ENCODE measurements at regions not wholly inside any gene's neighbourhood (a gene's known extent, or its start where the extent isn't known, plus 50 kb on each side); places are given as distances from the start of the nearest gene placed in this dataset.

DNA sequence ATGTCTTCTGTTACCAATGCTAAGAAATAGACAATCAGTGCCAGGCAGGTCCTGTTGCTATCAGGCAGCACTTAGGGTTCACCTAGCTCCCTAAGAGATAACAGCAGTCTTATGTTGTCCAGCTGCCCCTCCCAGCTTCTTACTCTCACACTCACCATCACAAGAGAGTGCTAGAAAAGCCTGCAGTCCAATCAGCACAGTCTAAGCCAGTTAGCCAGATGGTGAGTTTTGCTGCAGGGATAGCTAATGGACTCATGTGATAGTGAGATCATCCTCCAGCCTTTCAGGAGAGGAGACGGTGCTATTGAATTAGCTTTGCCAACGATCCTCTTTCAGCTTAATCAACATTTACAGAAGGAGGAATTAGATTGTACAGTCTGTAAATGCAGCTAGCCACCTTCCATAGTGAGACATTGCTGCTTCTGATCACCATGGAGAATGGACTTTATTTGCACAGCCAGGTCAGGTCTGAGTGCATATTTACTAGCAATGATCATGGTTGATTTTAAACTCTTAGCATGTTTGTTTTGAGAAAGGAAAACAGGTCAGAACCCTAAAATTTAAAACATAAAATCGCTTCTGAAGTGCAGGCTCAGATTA, 438.3 kb downstream of the CENPC start:
- no peak for DNase-seq

DNA sequence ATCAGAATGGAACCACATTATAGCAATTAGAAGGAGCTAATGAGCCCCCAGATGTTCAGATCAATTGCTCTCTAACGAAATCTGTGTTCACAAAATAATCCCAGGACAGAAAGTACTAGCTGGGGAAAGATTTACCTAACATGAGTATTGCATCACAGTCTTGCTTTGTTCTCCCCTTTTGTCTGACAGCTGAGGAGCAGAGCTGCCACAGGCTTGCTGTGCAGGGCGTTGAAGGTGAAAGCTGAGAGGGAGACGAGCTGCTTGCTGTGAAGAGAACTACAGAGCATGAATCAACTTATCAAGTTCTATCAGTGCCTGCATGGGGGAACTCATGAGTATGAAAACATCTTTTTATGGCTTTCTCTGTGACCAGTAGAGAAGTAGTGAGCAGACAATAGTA, 441.2 kb downstream of the CENPC start:
- no peak for DNase-seq

DNA sequence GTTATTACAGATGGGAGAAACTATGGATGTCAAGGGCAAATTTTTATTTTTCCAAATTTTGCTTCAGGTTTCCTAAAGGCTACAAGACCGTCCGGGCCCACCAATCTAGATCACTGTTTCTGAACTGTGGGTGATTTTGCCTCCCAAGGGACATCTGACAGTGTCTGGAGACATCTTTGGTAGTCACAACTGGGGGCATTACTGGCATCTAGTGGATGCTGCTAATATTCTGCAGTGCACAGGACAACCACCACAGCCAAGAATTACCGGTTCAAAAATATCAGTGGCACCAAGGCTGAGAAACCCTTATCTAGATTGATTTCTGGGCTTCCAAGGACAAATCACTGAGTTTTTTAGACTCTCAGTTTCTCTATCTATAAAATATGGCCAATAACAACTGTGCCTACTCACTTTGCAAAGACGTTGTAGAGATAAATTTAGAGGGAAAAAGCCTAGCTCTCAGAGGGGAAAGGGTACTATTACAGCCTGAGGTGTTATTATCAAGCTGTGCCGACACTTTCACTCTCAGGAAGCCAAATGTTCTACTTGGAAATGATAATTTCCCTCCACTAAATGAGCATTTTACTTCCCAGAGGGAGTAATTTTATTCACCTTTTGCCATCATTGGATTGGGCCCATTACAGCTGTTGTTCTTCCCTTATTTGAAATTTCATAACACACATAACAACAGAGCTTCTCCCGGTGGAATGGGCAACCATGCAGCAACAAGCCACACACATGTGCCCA, 442.1 kb downstream of the CENPC start:
- DNase-seq: no peak

DNA sequence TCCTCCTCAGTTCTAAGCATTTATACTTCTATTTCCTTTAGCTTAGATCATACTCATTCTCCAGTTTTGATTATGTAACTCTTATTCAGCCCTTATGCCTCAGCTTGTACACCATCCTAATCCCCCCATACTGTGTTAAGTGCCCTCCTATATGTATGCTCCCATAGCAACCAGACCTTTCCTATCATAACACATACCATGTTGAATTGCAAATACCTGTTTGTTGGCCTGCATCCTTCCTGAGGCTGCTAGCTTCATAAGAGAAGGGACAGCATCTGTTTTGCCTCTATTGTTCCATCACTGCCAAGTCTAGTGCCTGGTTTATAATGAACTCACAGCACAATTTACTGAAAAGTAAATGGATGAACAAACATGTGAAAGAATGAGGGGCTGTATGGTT, 443.7 kb downstream of the CENPC start:
- DNase-seq: no peak

DNA sequence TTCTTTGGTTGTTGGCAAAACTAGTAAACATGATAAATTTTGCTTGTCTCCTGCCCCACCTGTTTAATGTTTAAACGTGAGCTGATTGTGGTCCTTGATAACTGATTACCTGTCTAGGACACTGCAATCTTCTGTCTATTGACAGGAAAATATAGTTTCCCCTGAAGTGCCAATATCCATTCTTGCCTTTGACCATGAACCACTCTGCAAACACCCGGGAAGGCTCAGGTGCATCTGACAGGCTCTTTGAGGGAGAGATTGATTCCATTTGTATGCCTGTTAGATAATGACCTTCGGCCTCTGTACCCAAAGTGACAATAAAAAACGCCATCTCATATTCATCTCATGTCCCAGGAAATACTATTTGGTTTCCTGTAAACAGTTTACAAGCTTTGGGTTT, 453.0 kb downstream of the CENPC start:
- DNase-seq: no peak

DNA sequence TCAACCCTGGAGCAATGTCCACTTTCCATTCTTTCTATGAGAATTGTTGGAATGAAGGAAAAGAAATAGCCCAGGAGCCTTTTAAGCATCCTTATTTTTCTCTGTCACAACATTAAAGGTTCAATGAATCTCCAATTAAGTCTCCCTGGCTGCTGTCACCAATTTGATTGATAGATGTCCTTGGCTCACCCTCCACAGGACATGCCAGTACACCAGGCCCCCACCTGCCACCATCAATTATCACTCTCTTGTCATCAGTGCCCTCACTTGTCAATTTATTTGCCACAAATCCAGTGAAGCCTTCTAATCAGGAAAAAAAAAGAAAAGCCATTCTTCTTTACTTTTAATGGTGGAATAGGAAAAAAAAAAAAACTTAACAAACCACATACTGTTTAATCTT, 453.6 kb downstream of the CENPC start:
- no peak for DNase-seq

DNA sequence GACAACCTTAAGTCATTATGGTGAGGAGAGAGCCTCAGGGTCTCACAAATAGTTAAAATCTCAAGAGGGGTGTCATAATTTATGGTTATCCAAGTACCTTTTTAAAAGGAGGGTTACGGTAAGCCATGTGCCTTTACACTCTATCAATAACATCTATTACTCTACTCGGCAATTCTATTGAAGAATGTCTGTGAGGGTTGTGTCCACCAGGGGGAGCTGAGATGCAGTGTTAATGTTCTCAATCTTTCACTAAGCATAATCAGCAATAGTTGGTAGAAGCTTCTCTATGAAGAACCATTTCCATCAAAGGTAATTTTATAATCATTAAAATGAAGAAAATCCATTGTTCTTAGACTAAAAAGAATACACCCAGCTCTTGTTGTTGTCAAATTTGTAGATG, 457.4 kb downstream of the CENPC start:
- peak; percentile 1 to 17 for DNase-seq

DNA sequence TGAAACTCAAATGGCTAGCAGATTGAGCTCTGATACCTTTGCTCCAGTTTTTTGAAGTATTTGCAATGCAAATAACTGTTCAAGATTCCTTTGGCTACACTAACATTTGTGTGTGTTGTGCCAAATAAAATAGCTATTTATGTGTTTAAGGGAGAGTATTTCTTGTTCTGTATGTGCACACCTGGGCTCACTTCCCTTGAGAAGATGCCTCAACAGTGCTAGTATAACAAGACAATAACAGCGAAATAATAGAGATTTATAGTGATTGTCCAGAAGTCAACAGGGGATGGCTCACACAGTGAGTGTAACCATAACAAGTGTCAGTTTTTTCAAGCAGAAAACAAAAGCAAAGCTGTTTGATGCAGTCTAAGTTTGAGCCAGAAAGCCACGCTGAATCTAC, 460.5 kb downstream of the CENPC start:
- DNase-seq: no peak

DNA sequence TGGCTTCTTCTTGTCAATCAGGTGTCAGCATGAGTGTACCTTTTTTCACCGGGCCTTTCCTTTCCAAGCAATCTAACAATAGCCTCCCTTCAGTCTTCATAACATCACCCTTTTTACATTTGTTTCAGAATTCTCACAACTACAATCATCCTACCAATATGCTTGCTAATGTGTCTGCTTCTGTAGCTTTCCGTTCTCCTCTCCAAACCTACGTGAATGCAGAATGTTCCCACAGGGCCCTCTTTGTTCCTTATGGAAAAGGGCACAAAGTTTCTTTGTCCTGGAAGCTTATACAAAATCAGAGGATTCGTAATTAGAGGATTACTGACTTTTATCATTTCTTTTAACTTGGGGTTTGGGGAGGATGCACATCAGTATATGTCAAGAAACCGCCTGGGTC, 461.8 kb downstream of the CENPC start:
- DNase-seq: no peak

DNA sequence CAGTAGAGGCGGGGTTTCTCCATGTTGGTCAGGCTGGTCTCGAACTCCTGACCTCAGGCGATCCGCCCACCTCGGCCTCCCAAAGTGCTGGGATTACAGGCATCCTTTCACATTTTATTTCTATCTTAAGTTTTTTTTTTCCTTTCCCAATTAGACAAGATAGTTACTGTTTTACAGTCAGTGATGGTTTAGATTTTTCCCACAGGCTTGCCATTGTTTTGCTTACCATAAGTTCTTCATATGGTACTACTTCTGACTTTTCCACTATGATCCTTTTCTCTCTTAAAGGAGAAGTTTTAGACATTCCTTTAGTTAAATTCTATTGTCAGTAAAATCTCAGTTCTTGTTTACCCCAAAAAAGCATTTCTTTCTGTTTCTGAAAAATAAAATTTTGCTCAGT, 462.6 kb downstream of the CENPC start:
- DNase-seq: no peak

DNA sequence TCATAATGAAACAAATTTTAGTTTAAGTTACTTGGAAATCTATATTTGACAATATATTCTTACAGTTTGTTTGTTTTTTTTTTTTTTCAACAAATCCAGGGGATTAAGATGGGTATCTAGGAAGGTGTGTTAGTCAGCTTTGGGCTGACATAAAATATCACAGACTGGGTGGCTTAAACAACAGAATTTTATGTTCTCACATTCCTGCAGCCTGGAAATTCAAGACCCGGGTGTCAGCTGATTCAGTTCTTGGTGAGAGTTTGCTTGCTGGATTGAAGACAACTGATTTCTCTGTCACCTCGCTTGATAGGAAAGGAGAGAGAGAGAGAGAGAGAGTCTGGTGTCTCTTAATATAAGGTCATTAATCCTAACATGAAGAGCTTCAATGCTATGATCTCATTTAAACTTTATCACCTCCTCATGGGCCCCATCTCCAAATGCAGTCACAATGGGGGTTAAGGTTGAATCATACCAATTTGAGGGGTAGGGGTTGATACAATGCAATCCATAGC, 465.2 kb downstream of the CENPC start:
- DNase-seq: no peak

DNA sequence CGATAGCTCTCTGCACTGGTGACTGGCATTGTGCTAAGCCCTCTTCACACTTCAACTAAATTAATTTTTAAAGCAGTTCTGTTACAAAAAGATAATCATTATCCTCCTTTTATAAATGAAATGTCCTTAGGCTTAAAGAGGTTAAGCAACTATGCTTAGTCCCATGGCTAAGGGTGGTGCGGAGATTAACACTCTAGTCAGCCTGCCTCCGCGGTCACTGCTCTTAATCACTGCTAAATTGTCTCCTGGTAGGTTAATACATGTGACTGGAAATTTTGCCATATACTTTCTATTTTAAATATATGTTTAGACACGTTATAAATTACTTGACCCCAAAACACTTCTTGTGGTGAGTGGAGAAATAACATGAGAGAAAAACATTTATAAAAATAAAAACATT, 473.7 kb downstream of the CENPC start:
- DNase-seq: no peak

DNA sequence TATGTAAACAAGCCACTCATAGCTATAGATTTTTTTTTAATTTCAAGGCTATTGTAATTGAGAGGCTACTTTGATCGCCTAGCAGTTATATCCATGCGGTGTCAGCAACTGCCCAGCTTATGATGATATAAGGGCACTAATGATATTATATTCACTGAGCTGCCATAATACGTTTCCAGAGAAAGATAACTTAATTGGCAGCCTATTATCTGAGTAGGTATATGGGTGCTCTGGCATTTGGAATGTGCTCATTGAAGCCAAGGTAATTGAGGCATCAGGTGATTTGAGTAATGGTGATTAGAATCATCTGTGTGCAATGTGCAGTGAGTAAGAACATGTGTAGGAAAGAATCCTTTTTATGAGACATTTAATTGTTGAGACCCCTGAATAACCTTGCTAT, 490.0 kb downstream of the CENPC start:
- DNase-seq: no peak

DNA sequence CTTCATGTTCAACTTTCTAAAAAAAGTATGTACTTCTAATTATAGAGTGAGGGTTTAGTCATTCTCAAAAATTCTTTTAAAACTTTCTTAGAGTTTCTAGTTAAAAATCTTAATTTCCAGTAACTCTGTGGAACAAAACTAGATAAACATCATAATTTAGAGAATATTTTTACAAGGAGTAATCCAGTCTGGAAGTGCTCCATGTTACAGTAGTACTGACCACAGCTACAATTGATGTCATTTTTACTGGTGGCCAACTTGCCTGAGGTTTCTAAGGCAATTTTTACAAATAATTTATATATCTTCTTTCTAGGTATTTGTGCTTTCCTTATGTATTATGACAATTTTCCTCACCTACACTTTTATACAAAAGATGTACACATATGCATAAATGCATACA, 490.4 kb downstream of the CENPC start:
- DNase-seq: no peak

DNA sequence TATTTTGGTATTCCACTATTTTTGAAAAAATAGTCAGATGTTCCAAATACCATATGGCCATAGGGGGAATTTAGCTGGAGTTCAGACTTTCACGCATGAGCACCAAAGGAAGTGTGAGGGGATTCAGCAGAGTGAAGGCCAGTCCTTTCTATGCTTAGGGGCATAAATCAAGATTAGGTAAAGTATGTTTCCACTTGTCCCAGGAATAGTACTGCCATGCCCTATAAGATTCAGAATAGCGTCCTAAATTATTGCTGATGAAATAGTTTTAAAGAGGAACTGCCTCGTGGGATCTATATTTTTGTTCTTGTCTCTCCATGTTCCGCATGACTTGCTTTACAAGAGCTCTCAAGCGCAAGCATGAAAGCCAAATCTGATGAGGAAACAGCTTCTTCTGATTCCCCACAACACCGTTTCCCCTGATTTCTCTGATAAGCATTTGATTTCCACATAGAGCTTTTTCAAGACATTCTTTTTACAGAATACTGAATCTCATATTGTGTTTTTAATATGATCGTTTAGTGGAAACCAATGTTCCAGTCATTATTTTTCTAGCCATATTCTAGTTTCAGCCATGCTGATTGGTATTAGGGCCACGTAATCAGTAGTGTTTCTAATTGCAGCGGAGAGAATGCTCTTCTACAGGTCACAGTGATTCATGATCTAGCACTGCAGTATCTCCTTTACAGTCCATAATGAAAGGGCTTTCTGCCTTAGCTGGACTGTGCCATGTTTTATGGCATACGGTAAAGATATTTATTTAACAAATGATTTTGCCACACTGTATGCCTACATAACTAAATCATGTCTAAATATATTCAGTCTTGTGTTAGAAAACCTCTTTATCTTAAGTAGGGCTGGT, 492.3 kb downstream of the CENPC start:
- no peak for DNase-seq

DNA sequence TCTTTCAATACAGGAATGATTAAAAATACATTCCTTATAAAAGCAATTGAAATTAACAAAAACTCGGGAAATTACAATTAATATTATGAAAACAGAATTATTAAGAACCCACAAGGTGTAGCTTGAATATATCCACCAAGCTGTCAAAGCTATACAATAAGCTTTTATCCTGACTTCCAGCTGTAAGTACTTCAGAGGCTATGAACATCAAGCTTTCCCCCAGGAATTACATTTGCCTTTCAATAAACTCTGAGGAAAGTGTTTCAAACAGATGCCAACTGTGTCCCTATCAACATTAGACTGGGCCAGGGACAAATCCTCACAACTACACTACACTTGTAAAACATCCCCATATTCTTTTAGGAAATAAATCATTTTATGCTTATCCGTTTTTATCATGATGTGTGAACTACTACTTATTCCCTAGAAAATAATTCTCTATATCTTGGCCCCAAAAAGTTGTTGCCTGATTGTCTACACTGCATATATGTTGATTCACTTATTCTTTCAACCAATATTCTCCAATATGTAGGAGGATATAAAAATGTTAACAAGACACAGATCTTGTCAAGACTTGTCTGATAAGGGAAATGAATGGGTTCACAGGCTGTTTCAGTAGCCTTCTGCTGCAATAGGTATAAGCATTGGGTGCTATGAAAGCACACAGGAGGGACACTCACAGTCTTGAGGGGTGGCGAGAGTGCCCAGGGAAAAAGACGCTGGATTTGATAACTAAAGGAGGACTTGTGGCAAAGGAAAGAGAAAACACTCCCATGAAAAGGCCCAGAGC, 494.1 kb downstream of the CENPC start:
- DNase-seq: no peak

DNA sequence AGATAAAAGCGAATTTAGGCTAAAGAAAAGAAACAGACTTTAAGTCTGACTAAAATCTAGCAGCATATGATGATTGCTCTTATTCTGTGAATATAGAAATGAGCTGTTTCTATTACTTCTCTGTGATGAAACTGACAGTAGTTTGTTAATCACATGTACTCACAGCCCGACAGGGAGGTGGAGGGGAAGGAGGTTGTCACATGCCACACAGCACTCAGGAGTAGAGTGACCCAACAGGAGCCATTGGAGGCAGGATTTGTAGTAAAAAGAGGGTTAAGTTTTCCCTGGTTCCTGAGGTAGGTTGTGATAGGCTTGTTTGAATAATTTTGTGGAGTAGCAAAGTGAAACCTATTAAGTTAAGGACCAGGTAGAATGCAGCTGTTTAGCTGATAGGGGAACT, 495.9 kb downstream of the CENPC start:
- no peak for DNase-seq

DNA sequence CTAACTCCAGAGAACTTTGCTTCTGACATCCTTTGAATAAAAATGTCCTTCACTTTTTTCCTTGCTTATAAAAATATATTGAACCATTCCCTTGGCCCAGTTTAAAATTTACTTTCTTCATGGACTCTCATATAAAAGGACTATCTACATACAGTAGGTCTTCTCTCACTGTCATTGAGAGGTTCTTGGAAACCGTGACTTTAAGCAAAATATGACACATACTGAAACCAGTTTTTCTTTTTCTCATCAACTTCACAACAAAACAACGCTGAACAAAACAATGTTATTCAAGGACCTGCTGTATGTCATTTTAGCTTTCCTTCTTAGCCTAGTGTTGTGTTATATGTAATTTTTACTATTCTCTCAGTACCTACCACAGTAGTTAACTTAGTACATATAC, 496.8 kb downstream of the CENPC start:
- no peak for DNase-seq

DNA sequence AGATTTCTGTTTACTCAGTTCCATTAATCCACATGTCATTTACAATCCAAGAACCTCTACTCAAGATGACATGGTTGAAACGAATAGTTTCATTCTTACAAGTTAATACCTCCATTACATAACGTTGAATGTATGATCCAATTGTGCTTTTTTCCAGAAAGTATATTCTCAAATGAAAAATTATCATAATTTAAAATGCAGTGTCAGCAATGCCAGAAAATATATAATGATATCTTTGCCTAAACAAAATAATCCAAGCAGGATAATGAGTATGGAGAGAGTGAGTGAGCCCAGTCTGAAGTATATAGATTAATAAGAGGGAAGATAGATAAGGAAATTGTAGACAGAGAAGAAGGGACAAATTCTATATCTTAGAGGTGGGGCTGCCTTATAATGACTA, 505.0 kb downstream of the CENPC start:
- DNase-seq: no peak

DNA sequence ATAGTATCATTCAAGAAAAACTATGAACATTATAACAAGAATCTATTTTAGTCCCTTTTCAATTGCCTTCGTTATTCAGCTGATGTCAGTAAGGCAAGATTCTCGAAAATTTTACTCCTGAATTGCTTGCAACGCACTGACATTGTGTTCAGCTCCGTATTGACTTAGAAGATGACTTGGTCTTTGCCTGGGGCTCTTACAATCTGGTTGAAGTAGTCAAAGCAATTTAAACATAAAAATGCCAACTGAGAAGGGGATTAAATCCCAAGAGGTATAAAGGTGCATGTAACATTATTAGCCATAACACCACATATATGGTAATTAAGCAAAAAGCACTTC, 507.1 kb downstream of the CENPC start:
- DNase-seq: no peak

DNA sequence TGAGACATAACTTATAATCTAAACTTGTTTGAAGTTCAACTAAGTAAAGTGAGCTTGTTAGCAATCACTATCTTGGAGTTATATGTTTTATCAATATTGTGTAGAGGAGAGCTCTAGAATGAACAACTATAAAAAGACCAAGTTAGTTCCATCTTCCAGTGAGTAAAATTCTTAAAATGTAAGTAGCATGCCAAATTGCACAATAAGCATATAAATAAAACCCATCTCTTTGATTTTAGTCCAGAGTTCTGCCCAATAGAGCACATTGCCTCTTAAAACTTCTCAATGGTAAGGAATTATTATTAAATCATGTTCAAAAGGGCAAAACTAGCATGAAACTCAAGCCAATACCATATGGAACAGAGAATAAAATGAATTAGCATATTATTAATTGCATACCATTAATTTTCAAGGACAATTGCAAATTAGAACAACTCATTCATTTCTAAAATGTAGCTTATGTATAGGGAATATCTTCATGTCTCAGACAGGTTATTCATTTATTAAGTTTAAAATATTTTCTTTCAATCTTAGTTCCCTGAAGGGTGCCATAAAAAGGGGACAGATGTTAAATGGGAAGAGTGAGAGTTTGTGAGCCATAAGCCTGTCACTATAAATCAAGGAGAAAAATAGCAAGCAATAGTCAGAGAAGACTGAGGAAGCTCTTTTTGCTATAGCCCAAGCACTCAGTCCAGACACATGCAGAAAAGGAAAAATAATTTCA, 507.6 kb downstream of the CENPC start:
- DNase-seq: no peak

DNA sequence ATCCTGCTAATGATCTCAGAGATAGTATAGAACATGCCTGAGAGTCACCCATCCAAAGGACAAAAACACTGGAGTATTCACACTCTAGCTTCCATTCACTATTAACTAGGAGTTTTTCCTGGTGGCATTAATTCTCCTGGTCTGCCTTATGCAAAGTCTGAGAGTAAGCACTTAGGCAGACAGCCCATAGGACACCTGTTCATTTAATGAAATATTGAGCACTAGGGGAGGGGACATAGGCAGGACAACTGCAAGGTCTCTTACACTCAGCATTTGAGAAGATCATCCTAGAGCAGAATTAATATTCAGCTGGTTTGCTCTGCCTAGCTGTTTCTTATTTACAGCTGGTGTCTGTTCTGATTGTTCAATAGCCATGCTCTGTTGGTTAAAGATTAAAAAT, 508.5 kb downstream of the CENPC start:
- no peak for DNase-seq

DNA sequence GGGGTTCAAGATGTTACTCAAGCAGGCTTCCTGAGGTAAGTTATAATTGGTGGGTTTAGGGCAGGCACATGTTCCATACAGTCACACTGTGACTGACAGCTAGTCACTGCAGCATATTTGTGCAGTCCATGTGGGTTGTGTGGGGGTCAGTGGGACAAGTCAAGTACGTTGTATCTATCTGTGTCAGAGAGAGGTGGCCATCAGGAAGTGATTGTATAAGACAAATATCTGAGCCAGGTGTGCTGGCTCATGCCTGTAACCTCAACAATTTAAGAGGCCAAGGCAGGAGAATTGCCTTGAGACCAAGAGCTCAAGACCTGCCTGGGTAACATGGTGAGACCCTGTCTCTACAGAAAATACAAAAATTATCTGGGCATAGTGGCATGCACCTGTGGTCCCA, 509.3 kb downstream of the CENPC start:
- no peak for DNase-seq

Measured in CD4-positive, alpha-beta T cell treated with Interleukin-1 beta for 1 hour (primary cell).